ENCODE measurements at regions not wholly inside any gene's neighbourhood (a gene's known extent, or its start where the extent isn't known, plus 50 kb on each side); places are given as distances from the start of the nearest gene placed in this dataset.

DNA sequence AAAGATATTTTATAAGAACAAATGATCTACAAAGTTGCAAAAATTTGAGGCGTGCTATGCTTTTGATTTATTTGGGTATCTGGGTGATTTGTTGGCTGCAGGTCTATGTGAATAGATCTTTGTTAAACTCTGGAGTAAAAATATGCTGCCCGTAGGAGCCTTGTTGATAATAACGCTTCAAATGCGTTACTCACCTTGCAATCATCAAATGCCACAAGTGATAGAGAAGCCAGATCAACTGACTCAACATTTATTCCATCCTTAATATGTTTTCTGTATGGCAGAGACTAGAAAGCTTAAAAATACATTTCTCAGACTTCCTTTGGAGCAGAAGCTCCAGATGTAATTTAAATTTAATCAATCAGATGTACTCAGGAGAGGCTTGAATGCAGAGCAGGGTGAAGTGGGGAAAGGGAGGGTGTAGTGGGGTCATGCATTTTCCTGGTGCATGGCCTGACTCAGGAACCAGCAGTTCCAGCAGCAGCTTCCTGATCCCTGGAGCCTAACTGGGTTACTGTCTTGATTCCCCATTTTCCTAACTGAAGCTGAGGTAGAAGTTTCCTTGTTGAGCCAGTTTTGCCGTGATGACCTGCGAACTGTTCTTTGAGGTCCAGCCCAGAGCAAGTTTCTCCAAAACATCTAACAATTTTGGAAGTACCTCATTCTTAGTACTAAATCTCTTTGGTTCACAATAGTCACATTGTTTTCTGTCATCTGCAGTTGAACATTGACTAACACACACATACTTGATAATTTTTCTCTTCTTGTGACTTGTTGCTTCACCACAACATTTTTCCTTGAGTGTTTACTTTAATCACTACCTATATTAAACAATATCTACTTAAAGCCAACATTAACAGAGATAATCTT, 284.7 kb upstream of the CWC22 start:
- H3K4me3 ChIP-seq = no peak overlapping the region
- no peak for DNase-seq
- WGBS, 3 donors = 77 to 88% (median 83%) methylated on average over 6 of the region's 6 CpGs
- no peaks in the 10 kb centered on the region for H3K4me1 ChIP-seq (ENCODE audit: insufficient read depth)
- no peak for TF ChIP-seq EP300 (IDR thresholded peaks at IDR 0.05)
- TF ChIP-seq POLR2A (IDR thresholded peaks at IDR 0.05) = no peak
- TF ChIP-seq, protein P1, sequence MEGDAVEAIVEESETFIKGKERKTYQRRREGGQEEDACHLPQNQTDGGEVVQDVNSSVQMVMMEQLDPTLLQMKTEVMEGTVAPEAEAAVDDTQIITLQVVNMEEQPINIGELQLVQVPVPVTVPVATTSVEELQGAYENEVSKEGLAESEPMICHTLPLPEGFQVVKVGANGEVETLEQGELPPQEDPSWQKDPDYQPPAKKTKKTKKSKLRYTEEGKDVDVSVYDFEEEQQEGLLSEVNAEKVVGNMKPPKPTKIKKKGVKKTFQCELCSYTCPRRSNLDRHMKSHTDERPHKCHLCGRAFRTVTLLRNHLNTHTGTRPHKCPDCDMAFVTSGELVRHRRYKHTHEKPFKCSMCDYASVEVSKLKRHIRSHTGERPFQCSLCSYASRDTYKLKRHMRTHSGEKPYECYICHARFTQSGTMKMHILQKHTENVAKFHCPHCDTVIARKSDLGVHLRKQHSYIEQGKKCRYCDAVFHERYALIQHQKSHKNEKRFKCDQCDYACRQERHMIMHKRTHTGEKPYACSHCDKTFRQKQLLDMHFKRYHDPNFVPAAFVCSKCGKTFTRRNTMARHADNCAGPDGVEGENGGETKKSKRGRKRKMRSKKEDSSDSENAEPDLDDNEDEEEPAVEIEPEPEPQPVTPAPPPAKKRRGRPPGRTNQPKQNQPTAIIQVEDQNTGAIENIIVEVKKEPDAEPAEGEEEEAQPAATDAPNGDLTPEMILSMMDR (IDR thresholded peaks at IDR 0.05) = no peak
- no peak overlapping the region for H3K27ac ChIP-seq
- no peaks in the 10 kb centered on the region for H3K27me3 ChIP-seq
- H3K9me3 ChIP-seq = no peaks in the 10 kb centered on the region
- intact Hi-C loops (cut with DNase I) = no loop called here
- H3K36me3 ChIP-seq = no peaks in the 10 kb centered on the region

DNA sequence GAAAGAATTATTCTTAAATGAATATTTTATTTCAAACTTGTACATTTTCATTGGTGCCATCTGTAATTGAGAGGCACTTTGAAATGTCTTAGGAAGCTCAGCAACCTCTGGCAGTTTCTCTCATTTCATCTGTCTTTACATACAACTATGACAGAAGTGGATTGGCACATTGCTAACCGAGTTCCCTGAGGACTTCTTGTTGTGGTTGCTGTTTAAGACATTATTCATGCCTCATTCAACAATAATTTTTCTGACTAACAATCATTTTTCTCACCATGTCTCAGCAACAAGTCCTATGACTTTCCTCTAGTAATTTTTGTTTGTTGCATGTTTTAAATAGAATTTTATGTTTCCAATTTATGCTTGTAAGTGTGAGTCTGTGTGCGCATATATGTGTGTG, 284.0 kb upstream of the CWC22 start:
- DNase-seq = no peak
- no peaks in the 10 kb centered on the region for H3K27me3 ChIP-seq
- H3K27ac ChIP-seq = no peak overlapping the region
- intact Hi-C loops (cut with DNase I) = no loop called here
- H3K4me1 ChIP-seq (ENCODE audit: insufficient read depth) = no peaks in the 10 kb centered on the region
- H3K4me3 ChIP-seq = no peak overlapping the region
- WGBS, 3 donors = 34 to 54% (median 44%) methylated on average over 2 of the region's 2 CpGs
- no peaks in the 10 kb centered on the region for H3K9me3 ChIP-seq
- TF ChIP-seq, protein P1 (IDR thresholded peaks at IDR 0.05) = no peak
- no peak for TF ChIP-seq EP300 (IDR thresholded peaks at IDR 0.05)
- no peak for TF ChIP-seq POLR2A (IDR thresholded peaks at IDR 0.05)
- no peaks in the 10 kb centered on the region for H3K36me3 ChIP-seq

GRCh38 chr2:180289627-180290026, 282.5 kb upstream of the CWC22 start:
- intact Hi-C loops (cut with DNase I) = no loop called here
- Histone ChIP-seq H3K36me3 (no peaks in the 10 kb centered on the region), H3K27ac (no peak overlapping the region), H3K27me3 (no peaks in the 10 kb centered on the region), H3K9me3 (no peaks in the 10 kb centered on the region), H3K4me3 (no peak overlapping the region), H3K4me1 (ENCODE audit: insufficient read depth) (no peaks in the 10 kb centered on the region)
- no peak for TF ChIP-seq EP300 (IDR thresholded peaks at IDR 0.05)
- no peak for TF ChIP-seq POLR2A (IDR thresholded peaks at IDR 0.05)
- TF ChIP-seq, protein P1 (IDR thresholded peaks at IDR 0.05) = no peak
- DNase-seq = no peak
- 86 to 89% (median 88%) methylated on average over 4 of the region's 4 CpGs for WGBS, 3 donors

GRCh38 chr2:180279581-180279980, 272.5 kb upstream of the CWC22 start:
- H3K27ac ChIP-seq = no peak overlapping the region
- no peaks in the 10 kb centered on the region for H3K27me3 ChIP-seq
- no peak overlapping the region for H3K4me3 ChIP-seq
- 55 to 65% (median 57%) methylated on average over 1 of the region's 1 CpG for WGBS, 3 donors
- DNase-seq = no peak
- H3K36me3 ChIP-seq = no peaks in the 10 kb centered on the region
- TF ChIP-seq, protein P1 (IDR thresholded peaks at IDR 0.05) = no peak
- no peak for TF ChIP-seq EP300 (IDR thresholded peaks at IDR 0.05)
- TF ChIP-seq POLR2A (IDR thresholded peaks at IDR 0.05) = no peak
- no peaks in the 10 kb centered on the region for H3K9me3 ChIP-seq
- no peaks in the 10 kb centered on the region for H3K4me1 ChIP-seq (ENCODE audit: insufficient read depth)
- intact Hi-C loops (cut with DNase I) = no loop called here
